Colonic mucosa (tissue), 4 donors: ENCODE measurements at regions not wholly inside any gene's neighbourhood (a gene's known extent, or its start where the extent isn't known, plus 50 kb on each side); places are given as distances from the start of the nearest gene placed in this dataset.

Source experiments
- DNase-seq: peaks from one replicate; pipeline ENCODE4 v3.0.0-alpha.2; 2020
- H3K27ac ChIP-seq: fragments of 200-600 bp; one replicate; pipeline ENCODE4 v1.8.0; 2021
- H3K27me3 ChIP-seq: fragments of 200-600 bp; one replicate; pipeline ENCODE4 v1.8.0; 2021
- H3K36me3 ChIP-seq: fragments of 200-600 bp; one replicate; pipeline ENCODE4 v1.8.0; 2021
- H3K4me1 ChIP-seq: fragments of 200-600 bp; one replicate; pipeline ENCODE4 v1.8.0; 2021; ENCODE audit warnings: mild to moderate bottlenecking
- H3K4me3 ChIP-seq: fragments of 200-600 bp; one replicate; pipeline ENCODE4 v1.8.0; 2021
- H3K9ac ChIP-seq, 2 donors: one replicate each; pipeline ENCODE4 v1.7.0; 2013; ENCODE audit warnings: control low read depth in 2 of 2, low read depth in 2 of 2, low read length in 2 of 2
- H3K9me3 ChIP-seq: fragments of 200-600 bp; one replicate; pipeline ENCODE4 v1.8.0; 2021
- intact Hi-C: fragments of 100-400 bp; cut with DNase I; formaldehyde crosslinking; loops from one replicate; pipeline ENCODE4 v1.14.1; 2022
- TF ChIP-seq, protein P1 (sequence below): fragments of 200-600 bp; IDR thresholded peaks from one replicate; pipeline ENCODE4 v1.8.0; 2022; ENCODE audit warnings: antibody characterized with exemption, mild to moderate bottlenecking
- donor health status: healthy.
- donor health status: DM: no; HTN: no; CAD: no.
- donor health status: DM: no; HTN: no; CAD: no.

GRCh38 chr5:54902791-54903473, 82.5 kb downstream of the ESM1 start:
- Histone ChIP-seq H3K4me3 (no peak overlapping the region), H3K9ac (no peak overlapping the region), H3K27ac (peak overlapping the region; percentile 7), H3K9me3 (no peaks in the 10 kb centered on the region), H3K36me3 (no peaks in the 10 kb centered on the region), H3K27me3 (no peaks in the 10 kb centered on the region), H3K4me1 (no peaks in the 10 kb centered on the region)
- DNase-seq: no peak
- intact Hi-C loops: no loop called here
- TF ChIP-seq, protein P1, sequence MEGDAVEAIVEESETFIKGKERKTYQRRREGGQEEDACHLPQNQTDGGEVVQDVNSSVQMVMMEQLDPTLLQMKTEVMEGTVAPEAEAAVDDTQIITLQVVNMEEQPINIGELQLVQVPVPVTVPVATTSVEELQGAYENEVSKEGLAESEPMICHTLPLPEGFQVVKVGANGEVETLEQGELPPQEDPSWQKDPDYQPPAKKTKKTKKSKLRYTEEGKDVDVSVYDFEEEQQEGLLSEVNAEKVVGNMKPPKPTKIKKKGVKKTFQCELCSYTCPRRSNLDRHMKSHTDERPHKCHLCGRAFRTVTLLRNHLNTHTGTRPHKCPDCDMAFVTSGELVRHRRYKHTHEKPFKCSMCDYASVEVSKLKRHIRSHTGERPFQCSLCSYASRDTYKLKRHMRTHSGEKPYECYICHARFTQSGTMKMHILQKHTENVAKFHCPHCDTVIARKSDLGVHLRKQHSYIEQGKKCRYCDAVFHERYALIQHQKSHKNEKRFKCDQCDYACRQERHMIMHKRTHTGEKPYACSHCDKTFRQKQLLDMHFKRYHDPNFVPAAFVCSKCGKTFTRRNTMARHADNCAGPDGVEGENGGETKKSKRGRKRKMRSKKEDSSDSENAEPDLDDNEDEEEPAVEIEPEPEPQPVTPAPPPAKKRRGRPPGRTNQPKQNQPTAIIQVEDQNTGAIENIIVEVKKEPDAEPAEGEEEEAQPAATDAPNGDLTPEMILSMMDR: no peak

DNA sequence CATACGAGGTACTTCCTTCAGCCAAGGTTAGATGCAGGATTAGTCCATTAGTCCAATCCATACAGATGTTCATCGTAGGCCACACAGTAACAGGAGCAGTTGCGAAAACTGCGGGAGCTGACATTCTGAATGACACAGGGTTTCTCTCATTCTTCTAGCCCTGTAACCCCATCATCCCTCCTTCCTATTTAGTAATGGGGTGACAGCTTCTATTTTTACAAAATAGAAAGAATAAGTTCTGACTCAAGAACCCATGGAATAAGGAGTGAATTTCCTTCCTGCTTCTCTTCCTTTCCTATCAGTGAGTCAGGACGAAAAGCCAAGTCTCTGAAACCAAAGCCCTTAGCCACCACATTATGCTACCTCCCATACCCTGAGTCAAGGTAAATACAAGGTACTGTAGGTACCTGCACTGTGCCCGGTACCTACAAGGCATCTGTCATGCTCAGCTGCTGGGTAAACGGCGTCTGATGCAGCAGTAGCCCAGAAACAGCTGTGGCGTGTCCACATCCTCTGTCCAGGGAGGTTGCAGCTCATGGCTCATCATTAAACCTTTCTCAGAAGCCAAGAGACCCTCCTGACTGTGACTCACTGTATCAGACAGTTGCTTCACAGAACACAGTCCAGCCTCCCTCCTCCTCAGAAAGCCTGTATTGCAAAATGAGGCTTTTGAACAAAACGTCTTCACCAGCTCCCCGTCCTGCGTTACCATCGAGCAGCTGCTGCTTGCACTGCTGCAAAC, 84.2 kb downstream of the ESM1 start:
- Histone ChIP-seq H3K36me3 (no peaks in the 10 kb centered on the region), H3K4me3 (no peak overlapping the region), H3K9me3 (no peaks in the 10 kb centered on the region), H3K27ac (no peak overlapping the region), H3K4me1 (no peaks in the 10 kb centered on the region), H3K9ac (no peak overlapping the region), H3K27me3 (no peaks in the 10 kb centered on the region)
- intact Hi-C loops: no loop called here
- peak; percentile 30 for DNase-seq
- TF ChIP-seq, protein P1: no peak

DNA sequence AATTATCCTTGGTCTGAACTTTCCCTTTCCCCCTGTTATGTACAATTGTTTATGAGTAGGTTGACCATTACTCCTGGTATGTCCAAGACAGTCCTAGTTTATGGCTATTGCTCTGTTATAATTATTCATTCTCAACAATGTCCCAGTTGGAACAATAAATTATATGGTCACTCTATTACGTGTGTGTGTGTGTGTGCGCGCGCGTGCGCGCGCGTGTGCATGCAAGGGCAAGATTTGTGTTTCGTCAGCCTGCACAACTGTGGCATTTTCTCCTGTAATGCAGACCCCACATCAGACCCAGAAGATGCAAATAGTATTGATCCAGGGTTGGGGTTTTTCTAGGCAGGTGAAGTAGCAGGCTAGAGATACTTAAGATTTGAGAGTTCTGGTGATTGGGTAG, 88.4 kb downstream of the ESM1 start:
- Histone ChIP-seq H3K4me3 (no peak overlapping the region), H3K36me3 (no peaks in the 10 kb centered on the region), H3K27me3 (no peaks in the 10 kb centered on the region), H3K9me3 (no peaks in the 10 kb centered on the region), H3K9ac (no peak overlapping the region), H3K4me1 (no peaks in the 10 kb centered on the region), H3K27ac (no peak overlapping the region)
- intact Hi-C loops: no loop called here
- TF ChIP-seq, protein P1: no peak
- DNase-seq: no peak

DNA sequence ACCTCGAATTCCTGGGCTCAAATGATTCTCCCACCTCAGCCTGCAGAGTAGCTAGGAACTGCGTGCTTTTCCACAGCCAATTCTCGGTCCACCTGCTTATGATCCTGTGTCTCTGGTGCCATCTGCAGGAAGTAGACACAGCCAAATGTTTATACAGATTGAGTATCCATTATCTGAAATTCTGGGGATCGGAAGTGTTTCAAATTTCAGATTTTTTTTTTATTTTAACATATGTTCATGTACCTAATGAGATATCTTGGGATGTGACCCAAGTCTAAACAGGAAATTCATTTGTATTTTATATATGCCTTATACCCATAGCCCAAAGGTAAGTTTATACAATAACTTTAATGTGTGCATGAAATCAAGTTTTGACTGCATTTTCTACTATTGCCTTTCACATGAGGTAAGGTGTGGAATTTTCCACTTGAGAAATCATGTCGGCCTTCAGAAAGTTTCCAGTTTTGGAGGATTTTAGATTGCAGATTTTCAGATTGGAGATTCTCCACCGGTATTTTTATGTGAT, 89.5 kb downstream of the ESM1 start:
- Histone ChIP-seq H3K9ac (no peak overlapping the region), H3K4me3 (no peak overlapping the region), H3K27me3 (no peaks in the 10 kb centered on the region), H3K36me3 (no peaks in the 10 kb centered on the region), H3K9me3 (no peaks in the 10 kb centered on the region), H3K4me1 (no peaks in the 10 kb centered on the region), H3K27ac (no peak overlapping the region)
- DNase-seq: no peak
- intact Hi-C loops: no loop called here
- TF ChIP-seq, protein P1: no peak

GRCh38 chr5:54894957-54895815, 90.2 kb downstream of the ESM1 start:
- DNase-seq: no peak
- H3K27ac ChIP-seq: no peak overlapping the region
- no peaks in the 10 kb centered on the region for H3K9me3 ChIP-seq
- H3K9ac ChIP-seq: no peak overlapping the region
- TF ChIP-seq, protein P1: no peak
- H3K4me3 ChIP-seq: no peak overlapping the region
- no peaks in the 10 kb centered on the region for H3K4me1 ChIP-seq
- no peaks in the 10 kb centered on the region for H3K27me3 ChIP-seq
- no peaks in the 10 kb centered on the region for H3K36me3 ChIP-seq
- intact Hi-C loops: no loop called here
